WTC11 (cell line): ENCODE measurements at regions not wholly inside any gene's neighbourhood (a gene's known extent, or its start where the extent isn't known, plus 50 kb on each side); places are given as distances from the start of the nearest gene placed in this dataset.

ENCODE experiments used
- ATAC-seq: fragments of 200-7000 bp; cut with Tn5 transposase; 2 replicates; pipeline ENCODE4 v1.10.0; 2021; ENCODE audit warnings: mild to moderate bottlenecking, moderate library complexity
- CTCF ChIA-PET: fragments of 300-600 bp; sonication (Branson Sonifier 250); formaldehyde crosslinking; loops from one replicate; lab custom pipeline; 2021; ENCODE audit warnings: antibody characterized with exemption; lab: Charles Lee
- POLR2A ChIA-PET: fragments of 350-600 bp; sonication (Branson Sonifier 250); formaldehyde crosslinking; loops from one replicate; lab custom pipeline; 2021; ENCODE audit warnings: antibody characterized with exemption; lab: Charles Lee
- DNase-seq: peaks from one replicate; pipeline ENCODE4 v3.0.0; 2021; ENCODE audit warnings: low spot score
- H3K27ac Mint-ChIP-seq: 2 replicates; pipeline ENCODE4 v1.8.0; 2021; ENCODE audit warnings: mixed read lengths
- H3K27me3 Mint-ChIP-seq: 2 replicates; pipeline ENCODE4 v1.8.0; 2021; ENCODE audit warnings: low read depth, mild to moderate bottlenecking, moderate library complexity, mixed read lengths
- H3K36me3 Mint-ChIP-seq: 2 replicates; pipeline ENCODE4 v1.8.0; 2021; ENCODE audit warnings: mixed read lengths
- H3K4me1 Mint-ChIP-seq: 2 replicates; pipeline ENCODE4 v1.8.0; 2022; ENCODE audit warnings: mixed read lengths
- H3K4me3 Mint-ChIP-seq: 2 replicates; pipeline ENCODE4 v1.8.0; 2021; ENCODE audit warnings: mild to moderate bottlenecking, moderate library complexity, mixed read lengths
- H3K9me3 Mint-ChIP-seq: 2 replicates; pipeline ENCODE4 v1.8.0; 2021; ENCODE audit warnings: mixed read lengths
- CDX4 ChIP-seq: fragments of 250-450 bp; sonication (Bioruptor Pico); IDR thresholded peaks from 2 replicates; pipeline ENCODE4 v1.9.0; 2021; ENCODE audit warnings: moderate library complexity, mild to moderate bottlenecking, inconsistent platforms, borderline replicate concordance
- CREB1 ChIP-seq: sonication (generic); formaldehyde crosslinking; IDR thresholded peaks from 2 replicates; pipeline ENCODE4 v1.8.0; 2023; ENCODE audit warnings: mild to moderate bottlenecking, missing genetic modification reagents
- ELF4 ChIP-seq: sonication (generic); formaldehyde crosslinking; IDR thresholded peaks from 2 replicates; pipeline ENCODE4 v1.8.1; 2022; ENCODE audit warnings: low read depth, mild to moderate bottlenecking, moderate library complexity, missing genetic modification reagents
- FOXK1 ChIP-seq: sonication (generic); formaldehyde crosslinking; IDR thresholded peaks from 2 replicates; pipeline ENCODE4 v1.8.0; 2022; ENCODE audit warnings: mild to moderate bottlenecking, moderate library complexity, missing genetic modification reagents
- HMGXB4 ChIP-seq: sonication (generic); formaldehyde crosslinking; IDR thresholded peaks from 2 replicates; pipeline ENCODE4 v1.8.1; 2023; ENCODE audit warnings: mild to moderate bottlenecking, moderate library complexity, missing genetic modification reagents
- JUN ChIP-seq: sonication (generic); formaldehyde crosslinking; IDR thresholded peaks from 2 replicates; pipeline ENCODE4 v1.8.0; 2023; ENCODE audit warnings: mild to moderate bottlenecking, missing genetic modification reagents
- KAT7 ChIP-seq: sonication (generic); formaldehyde crosslinking; IDR thresholded peaks from 2 replicates; pipeline ENCODE4 v1.8.1; 2023; ENCODE audit warnings: missing genetic modification reagents, mild to moderate bottlenecking, borderline replicate concordance
- MYBL2 ChIP-seq: sonication (generic); formaldehyde crosslinking; IDR thresholded peaks from 2 replicates; pipeline ENCODE4 v1.8.1; 2023; ENCODE audit warnings: mild to moderate bottlenecking, moderate library complexity, missing genetic modification reagents
- NFATC4 ChIP-seq: fragments of 250-450 bp; sonication (Bioruptor Pico); IDR thresholded peaks from 2 replicates; pipeline ENCODE4 v1.9.0; 2021; ENCODE audit warnings: mild to moderate bottlenecking
- NR2C2 ChIP-seq: sonication (generic); formaldehyde crosslinking; IDR thresholded peaks from 2 replicates; pipeline ENCODE4 v1.8.0; 2022; ENCODE audit warnings: mild to moderate bottlenecking, missing genetic modification reagents
- NR3C1 ChIP-seq: sonication (generic); formaldehyde crosslinking; conservative IDR thresholded peaks from 2 replicates; pipeline ENCODE4 v1.8.1; 2023; ENCODE audit warnings: low read depth, mild to moderate bottlenecking, missing genetic modification reagents
- USF1 ChIP-seq: sonication (generic); formaldehyde crosslinking; IDR thresholded peaks from 2 replicates; pipeline ENCODE4 v1.8.0; 2022; ENCODE audit warnings: mild to moderate bottlenecking, missing genetic modification reagents
- ZMAT4 ChIP-seq: fragments of 250-450 bp; sonication (Bioruptor Pico); IDR thresholded peaks from 2 replicates; pipeline ENCODE4 v1.9.0; 2021; ENCODE audit warnings: mild to moderate bottlenecking
- ZNF121 ChIP-seq: sonication (generic); formaldehyde crosslinking; IDR thresholded peaks from 2 replicates; pipeline ENCODE4 v1.8.0; 2023; ENCODE audit warnings: missing genetic modification reagents
- ZNF263 ChIP-seq: sonication (generic); formaldehyde crosslinking; IDR thresholded peaks from 2 replicates; pipeline ENCODE4 v1.8.1; 2022; ENCODE audit warnings: low read depth, mild to moderate bottlenecking, moderate library complexity, missing genetic modification reagents
- ZNF317 ChIP-seq: sonication (generic); formaldehyde crosslinking; IDR thresholded peaks from 2 replicates; pipeline ENCODE4 v1.8.1; 2023; ENCODE audit warnings: low read depth, mild to moderate bottlenecking, moderate library complexity, missing genetic modification reagents, borderline replicate concordance
- ZNF396 ChIP-seq: fragments of 250-450 bp; sonication (Bioruptor Pico); IDR thresholded peaks from 2 replicates; pipeline ENCODE4 v1.8.0; 2021; ENCODE audit warnings: mild to moderate bottlenecking, moderate library complexity, borderline replicate concordance
- TF ChIP-seq, protein P1 (sequence below): sonication (generic); formaldehyde crosslinking; IDR thresholded peaks from 2 replicates; pipeline ENCODE4 v1.8.1; 2022; ENCODE audit warnings: missing genetic modification reagents, borderline replicate concordance
- TF ChIP-seq, protein P2 (sequence below): sonication (generic); formaldehyde crosslinking; IDR thresholded peaks from 2 replicates; pipeline ENCODE4 v1.8.1; 2023; ENCODE audit warnings: mild to moderate bottlenecking, missing genetic modification reagents, moderate library complexity
- TF ChIP-seq, protein P3 (sequence below): sonication (generic); formaldehyde crosslinking; IDR thresholded peaks from 2 replicates; pipeline ENCODE4 v1.8.0; 2022; ENCODE audit warnings: mild to moderate bottlenecking, missing genetic modification reagents
- TF ChIP-seq, protein P4 (sequence below): sonication (generic); formaldehyde crosslinking; IDR thresholded peaks from 2 replicates; pipeline ENCODE4 v1.8.0; 2023; ENCODE audit warnings: missing genetic modification reagents

DNA sequence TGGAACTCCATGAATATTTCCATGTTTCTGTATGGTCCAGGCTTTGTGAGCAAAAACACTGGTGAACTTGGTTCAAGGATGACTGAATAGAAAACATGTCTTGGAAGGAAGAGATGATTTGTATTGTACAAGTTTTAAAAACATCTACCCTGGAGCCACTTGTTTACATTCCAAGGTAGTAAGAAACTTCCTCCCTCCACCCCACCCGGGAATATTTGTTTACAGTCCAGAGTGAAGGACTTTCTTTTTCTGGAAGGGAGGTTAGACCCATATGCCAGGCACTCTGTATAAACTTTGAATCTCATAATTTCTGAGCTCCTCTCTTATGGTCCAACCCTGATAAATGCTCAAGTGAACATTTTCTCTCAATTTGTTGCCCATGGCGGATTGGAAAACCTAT is 323.3 kb upstream of the LYPLAL1 start:
- TF ChIP-seq NR3C1 (no peak), NR2C2 (no peak), ZMAT4 (no peak), MYBL2 (no peak), FOXK1 (CRISPR knock-in tag) (no peak), ZNF317 (CRISPR knock-in tag) (no peak), KAT7 (CRISPR knock-in tag) (no peak), NFATC4 (CRISPR knock-in tag) (no peak), ZNF396 (CRISPR knock-in tag) (no peak)
- TF ChIP-seq, protein P1, sequence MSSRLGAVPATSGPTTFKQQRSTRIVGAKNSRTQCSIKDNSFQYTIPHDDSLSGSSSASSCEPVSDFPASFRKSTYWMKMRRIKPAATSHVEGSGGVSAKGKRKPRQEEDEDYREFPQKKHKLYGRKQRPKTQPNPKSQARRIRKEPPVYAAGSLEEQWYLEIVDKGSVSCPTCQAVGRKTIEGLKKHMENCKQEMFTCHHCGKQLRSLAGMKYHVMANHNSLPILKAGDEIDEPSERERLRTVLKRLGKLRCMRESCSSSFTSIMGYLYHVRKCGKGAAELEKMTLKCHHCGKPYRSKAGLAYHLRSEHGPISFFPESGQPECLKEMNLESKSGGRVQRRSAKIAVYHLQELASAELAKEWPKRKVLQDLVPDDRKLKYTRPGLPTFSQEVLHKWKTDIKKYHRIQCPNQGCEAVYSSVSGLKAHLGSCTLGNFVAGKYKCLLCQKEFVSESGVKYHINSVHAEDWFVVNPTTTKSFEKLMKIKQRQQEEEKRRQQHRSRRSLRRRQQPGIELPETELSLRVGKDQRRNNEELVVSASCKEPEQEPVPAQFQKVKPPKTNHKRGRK (CRISPR knock-in tag), result no peak
- TF ChIP-seq, protein P2, sequence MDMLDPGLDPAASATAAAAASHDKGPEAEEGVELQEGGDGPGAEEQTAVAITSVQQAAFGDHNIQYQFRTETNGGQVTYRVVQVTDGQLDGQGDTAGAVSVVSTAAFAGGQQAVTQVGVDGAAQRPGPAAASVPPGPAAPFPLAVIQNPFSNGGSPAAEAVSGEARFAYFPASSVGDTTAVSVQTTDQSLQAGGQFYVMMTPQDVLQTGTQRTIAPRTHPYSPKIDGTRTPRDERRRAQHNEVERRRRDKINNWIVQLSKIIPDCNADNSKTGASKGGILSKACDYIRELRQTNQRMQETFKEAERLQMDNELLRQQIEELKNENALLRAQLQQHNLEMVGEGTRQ (CRISPR knock-in tag), result no peak
- Mint-ChIP-seq H3K9me3 (no peaks in the 10 kb centered on the region), H3K27me3 (no peaks in the 10 kb centered on the region), H3K4me1 (no peaks in the 10 kb centered on the region), H3K27ac (no peak overlapping the region), H3K4me3 (no peak overlapping the region), H3K36me3 (no peaks in the 10 kb centered on the region)
- ChIA-PET CTCF (no interaction called here), POLR2A (no interaction called here)
- ATAC-seq (no peak), DNase-seq (no peak)

DNA sequence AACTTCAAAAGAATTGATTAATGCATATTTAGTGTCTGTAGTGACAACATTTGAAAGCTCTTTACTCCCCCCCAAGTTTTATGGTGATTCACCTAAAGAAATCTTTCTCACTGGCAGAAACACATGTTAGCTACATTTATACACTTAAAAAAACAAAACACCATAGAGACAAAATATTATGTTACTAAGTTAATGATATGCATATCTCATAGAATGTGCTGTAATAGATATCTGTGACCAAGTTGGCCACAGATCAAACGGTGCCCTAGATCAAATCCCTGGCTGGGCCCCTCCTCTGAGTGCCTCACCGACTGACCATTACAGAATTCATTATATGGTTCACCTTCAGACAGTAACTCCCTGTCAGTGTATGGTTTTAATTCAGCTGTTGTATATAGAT is 322.1 kb upstream of the LYPLAL1 start:
- Mint-ChIP-seq H3K4me1 (no peaks in the 10 kb centered on the region), H3K27me3 (no peaks in the 10 kb centered on the region), H3K27ac (no peak overlapping the region), H3K36me3 (no peaks in the 10 kb centered on the region), H3K4me3 (no peak overlapping the region), H3K9me3 (no peaks in the 10 kb centered on the region)
- ChIA-PET POLR2A (no interaction called here), CTCF (no interaction called here)
- ATAC-seq, result no peak
- no peak for DNase-seq
- no peak for TF ChIP-seq CREB1
- TF ChIP-seq, protein P3, sequence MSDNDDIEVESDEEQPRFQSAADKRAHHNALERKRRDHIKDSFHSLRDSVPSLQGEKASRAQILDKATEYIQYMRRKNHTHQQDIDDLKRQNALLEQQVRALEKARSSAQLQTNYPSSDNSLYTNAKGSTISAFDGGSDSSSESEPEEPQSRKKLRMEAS (CRISPR knock-in tag), result no peak
- no peak for TF ChIP-seq ZNF263 (CRISPR knock-in tag)
- no peak for TF ChIP-seq ELF4 (CRISPR knock-in tag)
- TF ChIP-seq, protein P4, sequence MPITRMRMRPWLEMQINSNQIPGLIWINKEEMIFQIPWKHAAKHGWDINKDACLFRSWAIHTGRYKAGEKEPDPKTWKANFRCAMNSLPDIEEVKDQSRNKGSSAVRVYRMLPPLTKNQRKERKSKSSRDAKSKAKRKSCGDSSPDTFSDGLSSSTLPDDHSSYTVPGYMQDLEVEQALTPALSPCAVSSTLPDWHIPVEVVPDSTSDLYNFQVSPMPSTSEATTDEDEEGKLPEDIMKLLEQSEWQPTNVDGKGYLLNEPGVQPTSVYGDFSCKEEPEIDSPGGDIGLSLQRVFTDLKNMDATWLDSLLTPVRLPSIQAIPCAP (CRISPR knock-in tag), result no peak
- no peak for TF ChIP-seq USF1 (CRISPR knock-in tag)
- no peak for TF ChIP-seq JUN (CRISPR knock-in tag)
- no peak for TF ChIP-seq CDX4 (CRISPR knock-in tag)
- TF ChIP-seq HMGXB4, result no peak
- TF ChIP-seq ZNF121 (CRISPR knock-in tag), result no peak
- TF ChIP-seq ZMAT4, result no peak
- TF ChIP-seq, protein P1 (CRISPR knock-in tag), result no peak
- no peak for TF ChIP-seq ZNF317 (CRISPR knock-in tag)
